Stomach smooth muscle (tissue), 2 donors: ENCODE measurements at regions not wholly inside any gene's neighbourhood (a gene's known extent, or its start where the extent isn't known, plus 50 kb on each side); places are given as distances from the start of the nearest gene placed in this dataset.
"Not testable (repeated sequence)": the region's sequence is repeated elsewhere in the genome, so short reads cannot be mapped to it uniquely, and the experiment has no call there.

Experiments
- H3K27ac ChIP-seq: one replicate; pipeline ENCODE4 v1.7.0; 2013; ENCODE audit warnings: mild to moderate bottlenecking, low read length, inconsistent platforms
- H3K27me3 ChIP-seq, 2 donors: one replicate each; pipeline ENCODE4 v1.7.0; 2013; ENCODE audit warnings: low read length in 2 of 2; ENCODE audit not compliant: insufficient read depth in 2 of 2, control insufficient read depth in 1 of 2
- H3K36me3 ChIP-seq, 2 donors: one replicate each; pipeline ENCODE4 v1.7.0; 2013; ENCODE audit warnings: low read length in 2 of 2; ENCODE audit not compliant: control insufficient read depth in 2 of 2, insufficient read depth in 2 of 2
- H3K4me1 ChIP-seq: one replicate; pipeline ENCODE4 v1.7.0; 2013; ENCODE audit warnings: low read length; ENCODE audit not compliant: control insufficient read depth, insufficient read depth
- H3K4me3 ChIP-seq, 2 donors: one replicate each; pipeline ENCODE4 v1.7.0; 2013; ENCODE audit warnings: low read length in 2 of 2
- H3K9ac ChIP-seq, 2 donors: one replicate each; pipeline ENCODE4 v1.7.0; 2013; ENCODE audit warnings: low read length in 2 of 2, mild to moderate bottlenecking in 1 of 2
- H3K9me3 ChIP-seq, 2 donors: one replicate each; pipeline ENCODE4 v1.7.0; 2013; ENCODE audit warnings: low read length in 2 of 2; ENCODE audit not compliant: control insufficient read depth in 2 of 2
- donor health status: healthy.
- donor health status: Pancreatic carcinoma.

DNA sequence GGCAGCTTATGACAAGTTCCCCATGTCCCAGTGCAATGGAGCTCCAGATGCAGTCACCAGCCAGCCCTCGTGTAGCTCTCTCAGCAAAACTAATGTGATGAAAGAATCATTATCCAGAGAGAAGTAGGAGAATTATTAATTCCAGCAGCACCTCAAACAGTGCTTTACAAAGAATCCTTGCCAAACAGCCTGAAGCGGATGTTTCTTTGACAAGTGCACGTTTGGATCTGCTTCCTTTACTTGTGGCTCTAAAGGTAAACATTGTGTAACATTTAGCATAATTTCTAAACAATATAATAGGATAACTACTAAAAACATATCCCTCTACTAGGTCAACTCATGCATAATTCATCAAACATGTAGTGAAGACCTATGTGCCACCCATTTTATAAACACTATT lies 197.0 kb downstream of the FAM181B start:
- H3K9me3 ChIP-seq, result no peaks in the 10 kb centered on the region
- H3K27me3 ChIP-seq, result no peaks in the 10 kb centered on the region
- H3K27ac ChIP-seq, result no peak overlapping the region
- H3K9ac ChIP-seq, result no peak overlapping the region
- H3K36me3 ChIP-seq, result no peaks in the 10 kb centered on the region
- no peak overlapping the region for H3K4me3 ChIP-seq
- no peaks in the 10 kb centered on the region for H3K4me1 ChIP-seq

DNA sequence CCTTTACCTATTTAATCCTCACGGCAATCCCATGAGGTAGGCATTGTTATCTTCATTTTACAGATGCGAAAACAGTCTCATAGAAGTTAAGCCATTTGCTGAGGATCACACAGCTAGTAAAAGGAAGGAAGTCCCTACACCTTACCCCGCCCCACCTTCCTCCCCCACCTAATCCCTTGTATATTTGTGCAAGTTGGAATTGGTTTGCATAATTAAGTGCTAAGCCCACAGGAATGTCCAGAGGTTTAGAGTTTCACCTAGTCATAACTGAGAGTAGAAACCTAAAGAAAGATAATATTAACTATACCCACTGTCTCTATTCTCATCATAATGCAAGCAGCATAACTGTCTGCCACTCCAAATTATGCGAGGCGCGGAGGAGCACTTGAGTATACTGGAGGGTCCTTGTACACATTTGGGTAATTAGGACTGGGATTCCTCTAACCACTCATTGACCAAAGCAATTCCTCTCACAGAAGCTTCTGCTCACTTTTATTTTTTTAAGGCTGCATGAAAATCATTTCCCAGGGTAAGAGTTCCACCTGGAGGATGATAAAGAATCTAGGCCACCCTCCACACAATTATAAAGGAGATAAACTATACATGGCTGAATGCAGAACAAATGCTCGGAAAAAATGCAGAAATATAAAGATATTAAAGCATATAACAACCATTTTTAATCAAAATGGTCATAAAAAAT lies 199.9 kb downstream of the FAM181B start:
- Histone ChIP-seq H3K27me3 (no peaks in the 10 kb centered on the region), H3K36me3 (no peaks in the 10 kb centered on the region), H3K27ac (no peak overlapping the region), H3K4me3 (no peak overlapping the region), H3K9me3 (no peaks in the 10 kb centered on the region), H3K9ac (no peak overlapping the region), H3K4me1 (no peaks in the 10 kb centered on the region)

DNA sequence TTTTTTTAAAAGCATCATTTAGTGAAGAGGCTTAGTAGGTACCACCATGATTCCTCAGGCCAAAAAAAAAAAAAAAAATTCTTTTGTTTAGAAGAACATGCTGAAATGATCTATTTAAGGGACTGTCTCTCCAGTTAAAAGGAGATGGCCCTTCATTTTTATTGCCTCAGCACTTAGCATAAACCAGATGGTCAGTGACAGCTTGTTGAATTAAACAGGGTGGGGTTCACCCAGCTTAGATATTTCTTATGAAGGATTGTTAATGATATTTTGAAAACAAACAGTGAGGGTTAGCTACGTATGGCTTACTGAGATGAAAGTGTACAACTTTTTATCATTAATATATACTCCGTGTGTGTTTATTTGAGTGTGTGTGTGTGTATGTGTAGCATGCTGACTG lies 203.7 kb downstream of the FAM181B start:
- Histone ChIP-seq H3K27me3 (no peaks in the 10 kb centered on the region), H3K27ac (no peak overlapping the region), H3K4me3 (no peak overlapping the region), H3K4me1 (no peaks in the 10 kb centered on the region), H3K36me3 (no peaks in the 10 kb centered on the region), H3K9me3 (no peaks in the 10 kb centered on the region), H3K9ac (no peak overlapping the region)

DNA sequence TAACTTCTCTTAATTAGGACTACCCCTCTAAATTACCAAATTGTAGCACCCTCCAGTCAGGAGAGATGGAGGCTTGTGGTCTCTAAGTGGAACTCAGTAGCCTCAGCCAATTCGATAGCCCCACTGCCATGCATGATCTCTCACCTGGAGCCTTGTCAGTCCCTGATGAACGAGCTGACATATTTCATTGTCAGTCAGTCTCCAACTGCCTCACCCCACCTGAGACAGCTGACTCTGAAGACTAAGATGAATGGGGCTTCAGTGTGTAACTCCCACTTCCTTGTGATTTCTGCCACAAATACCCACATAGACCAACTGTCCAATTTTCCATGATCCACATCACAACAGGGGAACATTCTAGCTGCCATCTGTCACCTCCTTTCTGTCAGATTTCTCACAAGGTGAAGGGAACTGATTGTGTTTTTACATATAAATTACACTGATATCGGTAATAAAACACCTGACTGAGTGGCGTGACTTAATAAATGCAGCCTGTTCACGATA lies 206.5 kb downstream of the FAM181B start:
- no peaks in the 10 kb centered on the region for H3K4me1 ChIP-seq
- H3K27me3 ChIP-seq, result peaks cover 0 to 2% of the 10 kb centered on the region in 2 donors
- no peaks in the 10 kb centered on the region for H3K9me3 ChIP-seq
- no peak overlapping the region for H3K4me3 ChIP-seq
- H3K27ac ChIP-seq, result no peak overlapping the region
- no peaks in the 10 kb centered on the region for H3K36me3 ChIP-seq
- no peak overlapping the region for H3K9ac ChIP-seq

DNA sequence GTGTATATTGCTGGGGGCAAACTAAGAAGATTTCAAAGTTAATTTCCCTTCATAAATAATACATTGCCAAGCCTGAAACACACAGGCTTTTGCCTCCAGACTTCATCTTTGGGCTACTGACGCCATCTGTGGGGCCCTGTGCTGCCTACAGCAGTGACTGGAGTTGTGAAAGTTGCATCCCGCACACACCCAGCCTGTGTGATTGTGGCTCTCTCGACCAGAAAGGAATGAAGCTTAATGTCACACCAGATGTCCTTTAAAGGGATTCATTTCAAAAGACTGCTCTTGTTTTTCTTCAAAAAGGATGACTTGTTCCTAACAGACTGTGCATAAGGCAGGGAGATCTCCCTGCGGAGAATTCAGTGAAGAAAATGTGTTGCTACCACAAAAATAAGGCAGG lies 210.5 kb downstream of the FAM181B start:
- no peaks in the 10 kb centered on the region for H3K36me3 ChIP-seq
- no peaks in the 10 kb centered on the region for H3K4me1 ChIP-seq
- H3K9me3 ChIP-seq, result no peaks in the 10 kb centered on the region
- no peak overlapping the region for H3K27ac ChIP-seq
- H3K4me3 ChIP-seq, result no peak overlapping the region
- H3K27me3 ChIP-seq, result peaks cover 0 to 2% of the 10 kb centered on the region in 2 donors
- no peak overlapping the region for H3K9ac ChIP-seq

DNA sequence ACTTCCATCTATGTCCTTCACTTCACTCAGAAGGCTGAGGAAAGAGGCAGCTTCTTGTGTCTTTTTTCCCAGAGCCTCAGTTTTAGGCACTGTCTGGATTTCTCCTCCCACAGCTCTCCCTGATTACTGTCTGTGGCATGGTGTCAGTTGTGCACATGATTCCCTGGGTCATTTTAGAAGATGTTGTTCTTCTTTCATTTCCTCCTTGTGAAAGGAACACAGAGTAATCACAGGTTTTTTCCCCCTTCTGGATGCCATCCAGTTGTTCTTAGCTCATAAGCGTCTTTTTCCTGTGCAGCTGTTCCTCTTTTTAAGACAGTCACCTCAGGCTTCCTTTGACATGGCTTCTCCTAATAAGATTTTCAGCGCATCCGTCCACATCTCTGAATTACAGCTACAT lies 212.2 kb downstream of the FAM181B start:
- H3K27me3 ChIP-seq, result peaks cover 0 to 2% of the 10 kb centered on the region in 2 donors
- no peak overlapping the region for H3K9ac ChIP-seq
- H3K4me1 ChIP-seq, result no peaks in the 10 kb centered on the region
- H3K27ac ChIP-seq, result no peak overlapping the region
- H3K36me3 ChIP-seq, result no peaks in the 10 kb centered on the region
- H3K4me3 ChIP-seq, result no peak overlapping the region
- H3K9me3 ChIP-seq, result no peaks in the 10 kb centered on the region

DNA sequence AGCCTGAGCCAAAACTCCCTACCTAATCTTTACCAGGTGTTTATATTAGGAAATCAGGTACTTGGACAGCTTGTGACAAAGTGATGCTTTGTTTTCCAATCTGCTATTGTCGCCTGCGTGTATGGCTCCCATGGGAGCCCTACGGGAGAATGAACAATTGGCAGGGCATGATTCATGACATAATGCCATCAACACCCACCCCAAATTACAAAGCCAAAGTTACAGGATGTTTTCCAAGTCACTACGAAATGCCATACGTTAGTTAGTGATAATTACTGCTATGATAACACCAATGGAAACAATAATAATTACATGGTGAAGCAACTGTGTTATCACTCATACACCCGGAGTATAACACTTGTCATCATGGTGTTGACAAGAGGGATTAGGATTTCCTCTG lies 226.4 kb downstream of the FAM181B start:
- no peaks in the 10 kb centered on the region for H3K27me3 ChIP-seq
- no peak overlapping the region for H3K9ac ChIP-seq
- H3K4me1 ChIP-seq, result no peaks in the 10 kb centered on the region
- H3K9me3 ChIP-seq, result no peaks in the 10 kb centered on the region
- H3K4me3 ChIP-seq, result no peak overlapping the region
- no peak overlapping the region for H3K27ac ChIP-seq
- H3K36me3 ChIP-seq, result no peaks in the 10 kb centered on the region

DNA sequence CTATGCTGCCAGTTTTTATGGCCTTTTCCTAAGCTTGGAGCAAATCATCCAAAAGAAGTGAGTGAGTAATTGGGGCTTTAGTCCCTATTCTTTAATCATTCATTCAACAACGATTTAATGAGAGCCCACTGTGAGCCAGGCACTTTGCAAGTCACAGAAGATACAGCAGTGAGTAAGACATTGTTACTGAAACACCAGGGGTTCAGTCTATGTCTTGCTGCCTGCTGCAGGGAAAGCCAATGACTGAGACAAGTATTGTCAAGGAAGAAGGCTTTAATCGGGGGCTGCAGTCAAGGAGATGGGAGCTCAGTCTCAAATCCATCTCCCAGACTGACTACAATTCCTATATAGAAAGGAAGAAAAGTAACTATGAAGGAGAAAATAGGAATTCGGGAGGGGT lies 228.3 kb downstream of the FAM181B start:
- Histone ChIP-seq H3K4me1 (no peaks in the 10 kb centered on the region), H3K4me3 (no peak overlapping the region), H3K36me3 (no peaks in the 10 kb centered on the region), H3K9me3 (no peaks in the 10 kb centered on the region), H3K27me3 (no peaks in the 10 kb centered on the region), H3K9ac (no peak overlapping the region), H3K27ac (no peak overlapping the region)

DNA sequence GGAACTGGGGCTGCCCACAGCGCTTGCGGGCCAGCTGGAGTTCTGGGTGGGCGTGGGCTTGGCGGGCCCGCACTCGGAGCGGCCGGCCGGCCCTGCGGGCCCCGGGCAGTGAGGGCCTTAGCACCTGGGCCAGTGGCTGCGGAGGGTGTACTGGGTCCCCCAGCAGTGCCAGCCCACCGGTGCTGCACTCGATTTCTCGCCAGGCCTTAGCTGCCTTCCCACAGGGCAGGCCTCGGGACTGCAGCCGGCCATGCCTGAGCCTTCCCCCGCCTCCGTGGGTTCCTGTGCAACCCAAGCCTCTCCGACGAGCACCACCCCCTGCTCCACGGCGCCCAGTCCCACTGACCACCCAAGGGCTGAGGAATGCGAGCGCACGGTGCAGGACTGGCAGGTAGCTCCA lies 232.5 kb downstream of the FAM181B start:
- not testable (repeated sequence) for H3K9me3 ChIP-seq, H3K4me3 ChIP-seq, H3K27me3 ChIP-seq, H3K27ac ChIP-seq, H3K9ac ChIP-seq, H3K36me3 ChIP-seq, H3K4me1 ChIP-seq

DNA sequence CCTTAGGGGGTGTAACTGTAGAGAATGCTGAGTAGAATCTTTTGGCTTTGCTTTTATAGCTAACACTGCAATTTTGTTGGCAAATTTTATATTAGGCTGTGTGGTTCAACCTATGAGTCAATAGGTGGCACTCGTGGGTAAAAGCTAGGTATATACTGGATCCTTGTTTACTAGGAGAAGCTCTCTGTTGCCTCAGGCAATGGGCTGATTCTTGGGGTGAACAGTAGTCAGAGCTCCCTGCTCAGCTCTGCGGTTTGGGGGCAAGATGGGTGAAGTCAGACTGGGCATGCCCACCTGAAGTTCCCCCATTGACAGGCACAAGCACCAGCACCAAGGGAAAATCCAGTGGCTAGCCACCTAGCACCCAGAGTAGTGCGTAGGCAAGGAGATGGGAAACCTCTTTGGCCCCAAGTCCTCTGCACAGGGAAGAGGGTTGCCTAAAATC lies 238.7 kb downstream of the FAM181B start:
- Histone ChIP-seq H3K4me1 (no peaks in the 10 kb centered on the region), H3K9me3 (no peaks in the 10 kb centered on the region), H3K36me3 (no peaks in the 10 kb centered on the region), H3K27ac (no peak overlapping the region), H3K9ac (no peak overlapping the region), H3K4me3 (no peak overlapping the region), H3K27me3 (no peaks in the 10 kb centered on the region)

DNA sequence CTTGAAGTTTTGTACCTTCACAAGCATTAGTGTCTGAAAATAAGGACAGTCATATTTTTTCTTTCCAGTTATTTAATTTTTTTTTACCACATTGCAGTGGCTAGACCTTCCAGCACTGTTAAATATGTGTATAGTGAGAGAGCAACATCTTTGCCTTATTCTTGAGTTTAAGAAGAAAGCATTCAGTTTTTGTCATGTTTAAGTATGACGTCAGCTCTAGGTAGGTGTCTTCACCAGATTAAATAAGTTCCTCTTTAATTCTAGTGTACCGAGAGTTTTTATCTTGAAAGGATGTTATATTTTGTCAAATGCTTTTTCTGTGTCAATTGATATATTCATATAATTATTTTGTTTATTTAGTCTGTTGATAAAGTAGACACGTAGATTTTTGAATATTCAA lies 258.8 kb downstream of the FAM181B start:
- no peak overlapping the region for H3K27ac ChIP-seq
- no peak overlapping the region for H3K4me3 ChIP-seq
- peaks cover 0 to 2% of the 10 kb centered on the region in 2 donors for H3K9me3 ChIP-seq
- no peaks in the 10 kb centered on the region for H3K4me1 ChIP-seq
- no peak overlapping the region for H3K9ac ChIP-seq
- no peaks in the 10 kb centered on the region for H3K36me3 ChIP-seq
- H3K27me3 ChIP-seq, result no peaks in the 10 kb centered on the region
